H1 (cell line): ENCODE measurements at regions not wholly inside any gene's neighbourhood (a gene's known extent, or its start where the extent isn't known, plus 50 kb on each side); places are given as distances from the start of the nearest gene placed in this dataset.
"Not testable (repeated sequence)": the region's sequence is repeated elsewhere in the genome, so short reads cannot be mapped to it uniquely, and the experiment has no call there.

Experiments used
- CTCF ChIA-PET: fragments of 300-600 bp; sonication (Branson Sonifier 250); formaldehyde crosslinking; loops from one replicate; lab custom pipeline; 2021; ENCODE audit not compliant: partially characterized antibody; lab: Charles Lee
- POLR2A ChIA-PET: fragments of 300-600 bp; sonication (Branson Sonifier 250); formaldehyde crosslinking; loops from one replicate; lab custom pipeline; 2021; ENCODE audit warnings: inconsistent platforms; ENCODE audit not compliant: partially characterized antibody; lab: Charles Lee
- DNase-seq, 2 experiments: peaks; one replicate each; pipeline versions ENCODE4 v3.0.0 to v3.0.0-alpha.2; 2010 to 2022; ENCODE audit warnings: low spot score in 2 of 2, low read depth in 1 of 2, mixed read lengths in 1 of 2
- FAIRE-seq: peaks from 2 replicates; lab custom pipeline; 2011; peaks lifted over from hg19 to GRCh38; lab: Jason Lieb, UNC
- H2AFZ ChIP-seq: 2 replicates; pipeline ENCODE4 v1.8.1; 2012; ENCODE audit warnings: low read length, inconsistent platforms
- H2AK5ac ChIP-seq: 2 replicates; pipeline ENCODE4 v1.6.1; 2013; ENCODE audit warnings: low read depth, low read length
- H2BK120ac ChIP-seq: replicated peaks from 2 replicates; pipeline ENCODE3; 2013; ENCODE audit warnings: low read depth, low read length, inconsistent platforms
- H2BK12ac ChIP-seq: 2 replicates; pipeline ENCODE4 v1.6.1; 2013; ENCODE audit warnings: low read depth, low read length
- H2BK15ac ChIP-seq: 2 replicates; pipeline ENCODE4 v1.6.1; 2013; ENCODE audit warnings: low read length
- H2BK20ac ChIP-seq: 2 replicates; pipeline ENCODE4 v1.6.1; 2013; ENCODE audit warnings: low read length
- H2BK5ac ChIP-seq: 2 replicates; pipeline ENCODE4 v1.6.1; 2013; ENCODE audit warnings: low read depth, low read length
- H3K14ac ChIP-seq: 2 replicates; pipeline ENCODE4 v1.6.1; 2013; ENCODE audit warnings: inconsistent platforms; ENCODE audit not compliant: insufficient read length
- H3K18ac ChIP-seq: 2 replicates; pipeline ENCODE4 v1.6.1; 2013; ENCODE audit warnings: low read length; ENCODE audit errors: extremely low read depth
- H3K23ac ChIP-seq: 2 replicates; pipeline ENCODE4 v1.6.1; 2013; ENCODE audit warnings: inconsistent platforms; ENCODE audit not compliant: insufficient read length
- H3K23me2 ChIP-seq: 2 replicates; pipeline ENCODE4 v1.6.1; 2013; ENCODE audit warnings: low read depth, low read length
- H3K27ac ChIP-seq: 2 replicates; pipeline ENCODE4 v1.6.1; 2011; ENCODE audit warnings: low read depth, low read length, inconsistent platforms
- H3K27me3 ChIP-seq, 4 experiments: replicated peaks in 1 of 4; 1 replicate in 1 of 4; 2 replicates in 3 of 4; pipeline versions ENCODE4 v1.6.1 to v1.8.1; 2011 to 2013; ENCODE audit warnings: low read length in 3 of 4, mild to moderate bottlenecking in 3 of 4, inconsistent platforms in 2 of 4, mixed read lengths in 2 of 4, moderate library complexity in 1 of 4; ENCODE audit not compliant: control insufficient read depth in 3 of 4, insufficient read depth in 3 of 4; ENCODE audit errors: extremely low read depth in 1 of 4
- H3K36me3 ChIP-seq, 4 experiments: 2 replicates each; pipeline versions ENCODE4 v1.6.1 to v1.8.1; 2011 to 2013; ENCODE audit warnings: mild to moderate bottlenecking in 4 of 4, low read length in 3 of 4, moderate library complexity in 2 of 4, control low read depth in 1 of 4, inconsistent platforms in 1 of 4; ENCODE audit not compliant: insufficient read depth in 4 of 4, control insufficient read depth in 2 of 4
- H3K4ac ChIP-seq: replicated peaks from 2 replicates; pipeline ENCODE3; 2013; ENCODE audit warnings: low read length, low read depth, mixed read lengths, inconsistent platforms; ENCODE audit not compliant: insufficient read length
- H3K4me1 ChIP-seq, 4 experiments: replicated peaks in 1 of 4; 1 replicate in 1 of 4; 2 replicates in 3 of 4; pipeline versions ENCODE4 v1.6.1 to v1.8.1; 2011 to 2013; ENCODE audit warnings: low read length in 3 of 4, inconsistent platforms in 2 of 4, mixed read lengths in 1 of 4; ENCODE audit not compliant: insufficient read depth in 4 of 4, control insufficient read depth in 3 of 4
- H3K4me2 ChIP-seq, 2 experiments: 2 replicates each; pipeline versions ENCODE4 v1.6.1 to v1.8.1; 2011 to 2013; ENCODE audit warnings: low read depth in 2 of 2, low read length in 2 of 2, control low read depth in 1 of 2, inconsistent platforms in 1 of 2, mild to moderate bottlenecking in 1 of 2; ENCODE audit not compliant: insufficient read depth in 1 of 2
- H3K4me3 ChIP-seq, 4 experiments: fragments of 200-600, 300-600 bp in 1 of 4; sonication (generic), shearing (Covaris generic), sonication (Bioruptor Twin) in 1 of 4; 2 replicates each; pipeline versions ENCODE4 v1.5.1 to v1.8.1; 2011 to 2016; ENCODE audit warnings: low read length in 4 of 4, low read depth in 3 of 4, control low read depth in 2 of 4, inconsistent platforms in 2 of 4, mild to moderate bottlenecking in 2 of 4, mixed read lengths in 1 of 4, moderate library complexity in 1 of 4; ENCODE audit not compliant: insufficient read depth in 2 of 4; ENCODE audit errors: extremely low read depth in 1 of 4
- H3K56ac ChIP-seq: replicated peaks from 2 replicates; pipeline ENCODE3; 2013; ENCODE audit warnings: low read depth, mild to moderate bottlenecking, mixed read lengths, low read length, inconsistent platforms; ENCODE audit not compliant: insufficient read length
- H3K79me1 ChIP-seq: 2 replicates; pipeline ENCODE4 v1.6.1; 2013; ENCODE audit warnings: low read depth, low read length, control low read depth
- H3K79me2 ChIP-seq, 2 experiments: 2 replicates each; pipeline versions ENCODE4 v1.6.1 to v1.8.1; 2012 to 2013; ENCODE audit warnings: low read length in 2 of 2, mild to moderate bottlenecking in 2 of 2, inconsistent platforms in 1 of 2; ENCODE audit not compliant: insufficient read depth in 2 of 2, control insufficient read depth in 1 of 2
- H3K9ac ChIP-seq, 4 experiments: replicated peaks in 1 of 4; 1 replicate in 1 of 4; 2 replicates in 3 of 4; pipeline versions ENCODE4 v1.6.1 to v1.8.1; 2011 to 2013; ENCODE audit warnings: low read depth in 3 of 4, low read length in 3 of 4, control low read depth in 2 of 4, mild to moderate bottlenecking in 2 of 4, moderate library complexity in 2 of 4, inconsistent platforms in 1 of 4; ENCODE audit errors: extremely low read depth in 1 of 4
- H3K9me3 ChIP-seq, 2 experiments: 2 replicates each; pipeline versions ENCODE4 v1.6.1 to v1.8.1; 2012 to 2013; ENCODE audit warnings: mild to moderate bottlenecking in 2 of 2, moderate library complexity in 2 of 2, control low read depth in 1 of 2, inconsistent platforms in 1 of 2, low read depth in 1 of 2, low read length in 1 of 2, mixed read lengths in 1 of 2; ENCODE audit not compliant: insufficient read depth in 2 of 2
- H4K20me1 ChIP-seq, 2 experiments: replicated peaks in 1 of 2; 2 replicates each; pipeline versions ENCODE3 to v1.8.1; 2011 to 2013; ENCODE audit warnings: inconsistent platforms in 2 of 2, low read length in 2 of 2, mild to moderate bottlenecking in 1 of 2; ENCODE audit not compliant: insufficient read depth in 2 of 2, control insufficient read depth in 1 of 2
- H4K5ac ChIP-seq: 2 replicates; pipeline ENCODE4 v1.6.1; 2013; ENCODE audit warnings: low read length, low read depth, mixed read lengths, inconsistent platforms; ENCODE audit not compliant: insufficient read length
- H4K8ac ChIP-seq: 2 replicates; pipeline ENCODE4 v1.8.0; 2013; ENCODE audit warnings: mild to moderate bottlenecking, moderate library complexity, low read length, inconsistent platforms; ENCODE audit not compliant: insufficient read depth; ENCODE audit errors: extremely low read depth
- H4K91ac ChIP-seq: replicated peaks from 2 replicates; pipeline ENCODE3; 2013; ENCODE audit warnings: low read length, mixed read lengths, inconsistent platforms; ENCODE audit not compliant: insufficient read length
- whole genome bisulfite sequencing, 2 experiments: shearing (Covaris generic) in 1 of 2; methylation state at CpG; one replicate each; pipeline versions ENCODE4 v1.1.6 to v1.1.7; 2013 to 2015; ENCODE audit warnings: low lambda C conversion rate in 2 of 2, mixed read lengths in 2 of 2, inconsistent platforms in 1 of 2, low coverage in 1 of 2, missing lambda C conversion rate in 1 of 2; ENCODE audit not compliant: insufficient replicate concordance in 2 of 2, insufficient coverage in 1 of 2, insufficient read length in 1 of 2; ENCODE audit errors: extremely low coverage in 1 of 2, missing lambda C conversion rate in 1 of 2; 5-methylcytosine and 5-hydroxymethylcytosine counted together

DNA sequence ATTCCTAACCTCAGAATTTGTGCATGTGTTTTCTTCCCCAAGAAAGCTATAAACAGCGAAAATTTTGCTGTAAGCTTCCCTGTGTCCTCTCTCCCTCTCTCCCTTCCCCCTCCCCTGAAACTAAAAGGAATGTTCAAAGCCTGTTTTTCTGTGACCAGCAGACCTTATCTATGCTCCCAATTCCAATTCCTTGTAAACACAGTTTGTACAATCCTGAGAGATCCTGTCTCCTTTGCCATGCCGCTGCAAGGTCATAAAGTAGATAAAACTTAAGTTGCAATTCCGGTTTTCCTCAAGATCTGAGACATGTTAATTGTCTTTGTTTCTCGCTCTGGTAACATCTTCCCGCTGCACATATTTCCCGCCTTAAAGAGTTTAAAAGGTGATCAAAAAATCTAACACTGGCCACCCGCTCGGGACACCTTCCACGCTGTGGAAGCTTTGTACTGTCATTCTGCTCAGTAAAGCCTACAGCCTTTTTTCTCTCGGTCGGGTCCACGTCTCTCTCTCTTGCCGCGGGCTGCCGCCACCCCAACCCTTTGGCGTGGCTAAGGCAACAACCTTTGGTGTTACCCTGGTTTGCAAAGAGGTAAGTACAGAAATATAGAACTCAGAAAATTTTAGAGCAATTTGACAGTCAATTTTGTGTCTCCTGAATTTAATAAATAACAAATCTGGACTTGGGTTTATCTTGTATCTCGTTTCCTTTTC lies 793.9 kb upstream of the GRM7 start:
- FAIRE-seq, H2BK5ac ChIP-seq, CTCF ChIA-PET, H2BK20ac ChIP-seq, H3K18ac ChIP-seq, H3K9me3 ChIP-seq, POLR2A ChIA-PET, H4K20me1 ChIP-seq, H3K9ac ChIP-seq, H3K14ac ChIP-seq, H3K4me2 ChIP-seq, H2AK5ac ChIP-seq, H3K56ac ChIP-seq, H3K36me3 ChIP-seq, H3K79me2 ChIP-seq, H2AFZ ChIP-seq, H3K4me3 ChIP-seq, H3K23me2 ChIP-seq, H3K79me1 ChIP-seq, H2BK15ac ChIP-seq, H4K8ac ChIP-seq, DNase-seq, H4K91ac ChIP-seq, H3K27ac ChIP-seq, H2BK120ac ChIP-seq, H3K27me3 ChIP-seq, H4K5ac ChIP-seq, H3K4ac ChIP-seq, H2BK12ac ChIP-seq, H3K23ac ChIP-seq: not testable (repeated sequence)
- 85% methylated on average over 16 of the region's 17 CpGs; no CpG with 5 or more reads in 1 of the 2 experiments for WGBS, 2 experiments
- peaks cover 3 to 11% (median 10%) of the 10 kb centered on the region in 4 experiments; a peak in 4 of 7 replicates for H3K4me1 ChIP-seq
